ENCODE measurements at regions not wholly inside any gene's neighbourhood (a gene's known extent, or its start where the extent isn't known, plus 50 kb on each side); places are given as distances from the start of the nearest gene placed in this dataset.

- intact Hi-C loops (cut with DNase I), result no loop called here
- no peak for DNase-seq
- 82 to 94% methylated on average over 2 of the region's 2 CpGs for WGBS, 2 donors
- H3K9me3 ChIP-seq, result no peaks in the 10 kb centered on the region
- H3K4me1 ChIP-seq, result no peaks in the 10 kb centered on the region
- TF ChIP-seq POLR2A (IDR thresholded peaks at IDR 0.05) (no peak), CTCF (IDR thresholded peaks at IDR 0.05) (no peak)
- no peaks in the 10 kb centered on the region for H3K36me3 ChIP-seq
- H3K27me3 ChIP-seq, result no peaks in the 10 kb centered on the region
- no peak overlapping the region for H3K27ac ChIP-seq
- H3K4me3 ChIP-seq, result no peak overlapping the region
Observed at GRCh38 chr7:69508736-69509135, 89.5 kb upstream of the AUTS2 start.

GRCh38 chr7:69510114-69510513 is 88.2 kb upstream of the AUTS2 start:
- no peaks in the 10 kb centered on the region for H3K27me3 ChIP-seq
- no peak overlapping the region for H3K27ac ChIP-seq
- no peak for DNase-seq
- no peaks in the 10 kb centered on the region for H3K4me1 ChIP-seq
- no peaks in the 10 kb centered on the region for H3K36me3 ChIP-seq
- intact Hi-C loops (cut with DNase I), result no loop called here
- H3K9me3 ChIP-seq, result no peaks in the 10 kb centered on the region
- TF ChIP-seq POLR2A (IDR thresholded peaks at IDR 0.05) (no peak), CTCF (IDR thresholded peaks at IDR 0.05) (no peak)
- no peak overlapping the region for H3K4me3 ChIP-seq
- WGBS, 2 donors, result 39 to 47% methylated on average over 4 of the region's 4 CpGs

- Histone ChIP-seq H3K4me3 (no peak overlapping the region), H3K36me3 (no peaks in the 10 kb centered on the region), H3K9me3 (no peaks in the 10 kb centered on the region), H3K27ac (no peak overlapping the region), H3K27me3 (no peaks in the 10 kb centered on the region), H3K4me1 (no peaks in the 10 kb centered on the region)
- TF ChIP-seq POLR2A (IDR thresholded peaks at IDR 0.05), result no peak
- DNase-seq, result no peak
- intact Hi-C loops (cut with DNase I), result no loop called here
- 54 to 81% methylated on average over 6 of the region's 6 CpGs for WGBS, 2 donors
Observed at GRCh38 chr7:69515495-69516212, 82.6 kb upstream of the AUTS2 start.

- Histone ChIP-seq H3K27ac (no peak overlapping the region), H3K36me3 (no peaks in the 10 kb centered on the region), H3K27me3 (no peaks in the 10 kb centered on the region), H3K9me3 (no peaks in the 10 kb centered on the region), H3K4me3 (no peak overlapping the region), H3K4me1 (no peaks in the 10 kb centered on the region)
- WGBS, 2 donors, result 74 to 80% methylated on average over 9 of the region's 9 CpGs
- intact Hi-C loops (cut with DNase I), result no loop called here
- no peak for DNase-seq
- TF ChIP-seq POLR2A (IDR thresholded peaks at IDR 0.05), result no peak
- no peak for TF ChIP-seq CTCF (IDR thresholded peaks at IDR 0.05)
Observed at GRCh38 chr7:69516238-69516820, 81.9 kb upstream of the AUTS2 start.

GRCh38 chr7:69517985-69518704 is 80.1 kb upstream of the AUTS2 start:
- DNase-seq, result no peak
- TF ChIP-seq CTCF (IDR thresholded peaks at IDR 0.05) (no peak), POLR2A (IDR thresholded peaks at IDR 0.05) (no peak)
- H3K4me3 ChIP-seq, result no peak overlapping the region
- intact Hi-C loops (cut with DNase I), result no loop called here
- H3K27ac ChIP-seq, result no peak overlapping the region
- H3K36me3 ChIP-seq, result no peaks in the 10 kb centered on the region
- H3K27me3 ChIP-seq, result no peaks in the 10 kb centered on the region
- 43 to 60% methylated on average over 14 of the region's 14 CpGs for WGBS, 2 donors
- H3K9me3 ChIP-seq, result no peaks in the 10 kb centered on the region
- H3K4me1 ChIP-seq, result no peaks in the 10 kb centered on the region
